DND-41 (cell line): ENCODE measurements at regions not wholly inside any gene's neighbourhood (a gene's known extent, or its start where the extent isn't known, plus 50 kb on each side); places are given as distances from the start of the nearest gene placed in this dataset.

Experiments
- ATAC-seq: fragments of 200-7000 bp; cut with Tn5 transposase; 3 replicates; pipeline ENCODE4 v1.9.1; 2021; ENCODE audit warnings: low read depth; ENCODE audit not compliant: insufficient read depth
- DNase-seq: peaks from one replicate; pipeline ENCODE4 v3.0.0-alpha.2; 2020
- H2AFZ ChIP-seq: 2 replicates; pipeline ENCODE4 v1.6.0; 2012; ENCODE audit warnings: low read depth, low read length
- H3K27ac ChIP-seq: 2 replicates; pipeline ENCODE4 v1.5.1; 2012; ENCODE audit warnings: low read length, inconsistent platforms
- H3K27me3 ChIP-seq: fragments of 200-600 bp; sonication (generic); 2 replicates; pipeline ENCODE4 v1.6.0; 2012; ENCODE audit warnings: low read length, mild to moderate bottlenecking, inconsistent platforms; ENCODE audit not compliant: insufficient read depth, poor library complexity
- H3K36me3 ChIP-seq: 2 replicates; pipeline ENCODE4 v1.5.1; 2012; ENCODE audit warnings: low read length, inconsistent platforms; ENCODE audit not compliant: insufficient read depth
- H3K4me1 ChIP-seq: 2 replicates; pipeline ENCODE4 v1.5.1; 2012; ENCODE audit warnings: mild to moderate bottlenecking, low read length; ENCODE audit not compliant: insufficient read depth
- H3K4me2 ChIP-seq: 2 replicates; pipeline ENCODE4 v1.6.0; 2012; ENCODE audit warnings: mild to moderate bottlenecking, moderate library complexity, low read length, inconsistent platforms; ENCODE audit not compliant: insufficient read depth
- H3K4me3 ChIP-seq, 2 experiments: fragments of 200-600 bp in 1 of 2; shearing (Covaris generic) in 1 of 2; 2 replicates each; pipeline ENCODE4 v1.5.1; 2012 to 2016; ENCODE audit warnings: inconsistent platforms in 2 of 2, low read length in 2 of 2, mild to moderate bottlenecking in 2 of 2, low read depth in 1 of 2, moderate library complexity in 1 of 2
- H3K79me2 ChIP-seq: 2 replicates; pipeline ENCODE4 v1.6.0; 2012; ENCODE audit warnings: low read length, inconsistent platforms; ENCODE audit not compliant: insufficient read depth
- H3K9ac ChIP-seq: 2 replicates; pipeline ENCODE4 v1.6.0; 2012; ENCODE audit warnings: low read depth, mild to moderate bottlenecking, inconsistent platforms, low read length, moderate library complexity
- H3K9me3 ChIP-seq: 2 replicates; pipeline ENCODE4 v1.5.1; 2012; ENCODE audit warnings: low read length, moderate library complexity, mild to moderate bottlenecking, inconsistent platforms; ENCODE audit not compliant: insufficient read depth, severe bottlenecking
- H4K20me1 ChIP-seq: 2 replicates; pipeline ENCODE4 v1.6.0; 2012; ENCODE audit warnings: low read length; ENCODE audit not compliant: insufficient read depth
- EZH2 ChIP-seq: IDR thresholded peaks from 3 replicates; pipeline ENCODE4 v1.6.1; 2012; ENCODE audit warnings: borderline replicate concordance, low read depth, mild to moderate bottlenecking, moderate library complexity, low read length, inconsistent platforms; ENCODE audit not compliant: severe bottlenecking
- TF ChIP-seq, protein P1 (sequence below): IDR thresholded peaks from 2 replicates; pipeline ENCODE4 v1.5.1; 2012; ENCODE audit warnings: borderline replicate concordance, low read length, moderate library complexity, mild to moderate bottlenecking; ENCODE audit not compliant: poor library complexity, severe bottlenecking; ENCODE audit errors: extremely low read depth

- Histone ChIP-seq H3K4me2 (no peak overlapping the region), H3K4me3 (no peak overlapping the region), H3K27ac (no peak overlapping the region), H3K36me3 (no peaks in the 10 kb centered on the region), H3K27me3 (no peaks in the 10 kb centered on the region), H3K79me2 (no peaks in the 10 kb centered on the region), H3K4me1 (no peaks in the 10 kb centered on the region), H2AFZ (no peak overlapping the region), H3K9ac (no peak overlapping the region), H4K20me1 (no peaks in the 10 kb centered on the region), H3K9me3 (peaks cover 5% of the 10 kb centered on the region)
- DNase-seq (no peak), ATAC-seq (no peak)
- no peak for TF ChIP-seq EZH2
- TF ChIP-seq, protein P1, sequence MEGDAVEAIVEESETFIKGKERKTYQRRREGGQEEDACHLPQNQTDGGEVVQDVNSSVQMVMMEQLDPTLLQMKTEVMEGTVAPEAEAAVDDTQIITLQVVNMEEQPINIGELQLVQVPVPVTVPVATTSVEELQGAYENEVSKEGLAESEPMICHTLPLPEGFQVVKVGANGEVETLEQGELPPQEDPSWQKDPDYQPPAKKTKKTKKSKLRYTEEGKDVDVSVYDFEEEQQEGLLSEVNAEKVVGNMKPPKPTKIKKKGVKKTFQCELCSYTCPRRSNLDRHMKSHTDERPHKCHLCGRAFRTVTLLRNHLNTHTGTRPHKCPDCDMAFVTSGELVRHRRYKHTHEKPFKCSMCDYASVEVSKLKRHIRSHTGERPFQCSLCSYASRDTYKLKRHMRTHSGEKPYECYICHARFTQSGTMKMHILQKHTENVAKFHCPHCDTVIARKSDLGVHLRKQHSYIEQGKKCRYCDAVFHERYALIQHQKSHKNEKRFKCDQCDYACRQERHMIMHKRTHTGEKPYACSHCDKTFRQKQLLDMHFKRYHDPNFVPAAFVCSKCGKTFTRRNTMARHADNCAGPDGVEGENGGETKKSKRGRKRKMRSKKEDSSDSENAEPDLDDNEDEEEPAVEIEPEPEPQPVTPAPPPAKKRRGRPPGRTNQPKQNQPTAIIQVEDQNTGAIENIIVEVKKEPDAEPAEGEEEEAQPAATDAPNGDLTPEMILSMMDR = no peak
Observed at GRCh38 chr1:82795508-82796149, 994.9 kb downstream of the ADGRL2 start.

- Histone ChIP-seq H4K20me1 (no peaks in the 10 kb centered on the region), H3K4me2 (no peak overlapping the region), H3K36me3 (no peaks in the 10 kb centered on the region), H3K27me3 (no peaks in the 10 kb centered on the region), H3K79me2 (no peaks in the 10 kb centered on the region), H3K9me3 (peaks cover 9% of the 10 kb centered on the region), H3K27ac (no peak overlapping the region), H2AFZ (no peak overlapping the region), H3K4me1 (no peaks in the 10 kb centered on the region), H3K9ac (no peak overlapping the region), H3K4me3 (no peak overlapping the region)
- DNase-seq (no peak), ATAC-seq (no peak)
- TF ChIP-seq, protein P1 = no peak
Observed at GRCh38 chr1:82792151-82792550, 991.4 kb downstream of the ADGRL2 start.

DNA sequence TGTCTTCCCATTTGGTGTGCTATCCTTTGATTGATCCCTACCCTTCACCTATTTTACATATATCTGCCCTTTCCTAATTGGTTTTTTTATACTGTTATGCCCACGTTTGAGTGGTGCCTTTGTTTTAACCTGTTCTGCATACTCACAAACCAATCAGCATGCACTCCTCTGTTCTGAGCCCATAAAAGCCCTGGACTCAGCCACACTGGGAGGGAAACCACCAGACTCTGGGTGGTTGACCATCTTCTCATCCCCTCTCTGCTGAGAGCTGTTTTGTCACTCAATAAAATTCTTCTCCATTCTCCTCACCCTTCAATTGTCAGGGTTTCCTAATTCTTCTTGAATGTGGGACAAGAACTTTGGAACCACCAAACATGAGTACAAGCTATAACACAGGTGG lies 989.8 kb downstream of the ADGRL2 start:
- Histone ChIP-seq H3K27me3 (no peaks in the 10 kb centered on the region), H3K27ac (no peak overlapping the region), H2AFZ (no peak overlapping the region), H3K9ac (no peak overlapping the region), H3K79me2 (no peaks in the 10 kb centered on the region), H3K4me2 (no peak overlapping the region), H3K9me3 (peaks cover 9% of the 10 kb centered on the region), H3K4me3 (no peak overlapping the region), H3K36me3 (no peaks in the 10 kb centered on the region), H3K4me1 (no peaks in the 10 kb centered on the region), H4K20me1 (no peaks in the 10 kb centered on the region)
- no peak for TF ChIP-seq EZH2
- ATAC-seq (no peak), DNase-seq (no peak)

- Histone ChIP-seq H3K27me3 (no peaks in the 10 kb centered on the region), H3K4me3 (no peak overlapping the region), H3K9me3 (peaks cover 9% of the 10 kb centered on the region), H3K36me3 (no peaks in the 10 kb centered on the region), H3K9ac (no peak overlapping the region), H3K79me2 (no peaks in the 10 kb centered on the region), H3K4me1 (no peaks in the 10 kb centered on the region), H2AFZ (no peak overlapping the region), H3K4me2 (no peak overlapping the region), H3K27ac (no peak overlapping the region), H4K20me1 (no peaks in the 10 kb centered on the region)
- no peak for DNase-seq
- no peak for ATAC-seq
- TF ChIP-seq EZH2 = no peak
- TF ChIP-seq, protein P1 = no peak
Observed at GRCh38 chr1:82788660-82789059, 987.9 kb downstream of the ADGRL2 start.
